HG02759 (cell line): ENCODE measurements at regions not wholly inside any gene's neighbourhood (a gene's known extent, or its start where the extent isn't known, plus 50 kb on each side); places are given as distances from the start of the nearest gene placed in this dataset.

Experiments used
- ATAC-seq: cut with Tn5 transposase; IDR thresholded peaks from one replicate; pipeline ENCODE4 v1.9.1; 2021; ENCODE audit warnings: mild to moderate bottlenecking, moderate library complexity; ENCODE audit not compliant: unreplicated experiment

DNA sequence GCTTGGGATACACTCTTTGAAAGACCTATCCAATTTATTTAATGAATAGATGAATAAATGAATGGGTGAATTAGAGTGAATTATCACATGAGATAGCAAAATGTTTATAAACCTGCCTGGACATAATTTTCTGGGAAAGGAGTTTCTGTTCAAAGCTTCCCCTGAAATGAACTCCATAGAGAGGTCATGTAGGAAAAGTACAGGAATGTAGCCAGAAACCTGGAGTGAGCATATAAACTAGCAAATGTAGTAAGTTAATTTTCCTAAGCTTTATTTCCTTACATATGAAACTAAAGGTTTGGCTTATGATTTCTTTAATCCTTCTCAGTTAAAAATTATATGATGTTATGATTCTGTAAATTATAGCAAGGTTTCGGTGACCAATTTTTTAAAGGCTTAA, 380.3 kb upstream of the RSPO3 start:
- no peak for ATAC-seq

DNA sequence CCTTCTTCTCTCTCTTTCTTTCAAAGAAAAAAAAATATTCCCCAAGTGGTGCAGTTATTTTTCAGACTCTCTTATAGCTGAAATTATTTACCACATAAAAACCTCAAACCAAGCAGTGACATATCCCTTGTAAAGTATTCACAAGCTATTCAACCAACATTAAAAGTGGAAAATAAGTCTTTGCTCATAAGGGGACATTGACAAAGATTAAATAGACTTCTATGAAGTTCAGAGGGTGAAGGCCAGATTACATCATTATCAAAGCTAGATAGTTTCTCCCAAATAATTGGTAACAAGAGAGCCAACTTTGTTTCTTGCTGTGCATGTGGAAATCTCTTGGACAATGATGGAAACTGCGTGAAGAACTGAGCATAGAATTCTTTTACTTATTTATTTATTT, 379.8 kb upstream of the RSPO3 start:
- no peak for ATAC-seq

DNA sequence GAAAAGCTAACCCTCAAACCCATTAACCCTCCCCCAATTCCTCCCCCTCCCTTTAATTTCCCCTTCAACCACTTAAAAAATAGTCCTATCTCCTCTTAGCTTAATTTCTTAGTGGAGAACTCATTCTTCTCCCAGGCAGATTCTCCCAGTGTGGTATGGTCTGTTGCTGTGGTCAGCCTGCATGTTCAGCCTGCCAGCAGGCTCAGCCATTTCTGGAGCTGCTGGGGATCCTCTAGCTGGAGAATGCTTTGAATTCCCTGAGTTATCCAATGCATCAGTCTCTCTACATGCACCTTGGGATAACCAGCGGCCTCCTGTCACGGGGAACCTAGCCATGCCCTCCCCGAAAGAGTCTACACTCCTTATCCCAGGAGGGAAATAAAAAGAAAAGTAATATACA, 375.4 kb upstream of the RSPO3 start:
- no peak for ATAC-seq

- ATAC-seq = no peak
Measured at GRCh38 chr6:126747728-126748540, 370.5 kb upstream of the RSPO3 start.

DNA sequence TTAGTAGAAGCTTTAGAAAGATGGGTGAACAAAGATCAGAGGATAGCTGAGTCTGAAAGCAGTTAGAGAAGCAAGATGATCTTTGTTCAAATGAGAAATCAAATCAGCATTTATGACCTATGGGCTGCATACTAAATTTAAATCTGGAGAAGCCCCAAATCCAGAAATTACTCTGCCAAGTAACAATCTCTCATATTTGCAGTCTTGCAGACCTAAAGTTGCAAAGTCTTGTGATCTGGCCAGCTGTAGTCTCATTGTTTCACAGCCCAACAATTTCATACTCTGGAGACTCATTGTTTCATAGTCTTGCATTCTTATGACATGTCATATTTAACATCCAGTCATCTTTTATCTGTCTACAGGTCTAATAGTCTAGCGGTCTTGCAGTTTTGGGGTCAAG, 364.9 kb upstream of the RSPO3 start:
- no peak for ATAC-seq

GRCh38 chr6:126761854-126762253, 356.6 kb upstream of the RSPO3 start:
- ATAC-seq = no peak

DNA sequence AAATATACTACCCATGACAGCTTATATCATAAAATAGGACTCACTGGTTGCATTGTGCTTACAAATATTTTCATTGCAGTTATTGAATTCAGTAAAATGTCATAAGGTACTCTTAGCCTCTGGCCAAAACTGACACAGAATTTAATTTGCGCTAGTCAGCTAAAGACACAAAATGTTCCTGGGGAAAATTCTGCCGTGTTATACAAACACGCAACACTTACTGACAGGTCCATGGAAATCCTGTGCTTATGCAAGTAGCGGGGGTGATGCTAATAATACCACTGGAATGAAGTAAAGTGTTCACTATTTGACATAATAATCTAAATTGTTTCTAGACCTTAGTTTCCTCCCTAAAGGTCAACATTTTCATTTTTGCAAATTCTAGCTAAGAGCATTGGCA, 354.4 kb upstream of the RSPO3 start:
- no peak for ATAC-seq

DNA sequence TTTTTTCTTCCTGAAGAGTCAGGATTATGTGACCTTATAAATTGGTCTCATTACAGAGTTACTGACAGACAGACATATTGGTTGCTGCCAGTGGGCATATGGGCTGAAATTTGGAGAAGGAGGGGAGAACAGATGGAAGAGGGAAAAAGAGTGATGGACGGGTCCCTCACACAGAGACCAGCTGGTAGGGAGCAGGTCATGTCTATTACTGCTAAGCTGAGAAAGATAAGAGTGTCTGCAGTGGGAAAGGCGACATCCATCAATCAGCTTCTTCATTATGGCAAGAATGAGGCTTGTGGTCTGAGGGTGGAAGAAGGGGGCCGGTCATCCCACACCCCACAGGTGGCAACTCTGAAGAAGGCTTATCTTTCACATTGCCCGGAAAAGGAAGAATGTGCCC, 353.8 kb upstream of the RSPO3 start:
- no peak for ATAC-seq

- ATAC-seq = no peak
Measured at GRCh38 chr6:126766820-126767219, 351.7 kb upstream of the RSPO3 start.

DNA sequence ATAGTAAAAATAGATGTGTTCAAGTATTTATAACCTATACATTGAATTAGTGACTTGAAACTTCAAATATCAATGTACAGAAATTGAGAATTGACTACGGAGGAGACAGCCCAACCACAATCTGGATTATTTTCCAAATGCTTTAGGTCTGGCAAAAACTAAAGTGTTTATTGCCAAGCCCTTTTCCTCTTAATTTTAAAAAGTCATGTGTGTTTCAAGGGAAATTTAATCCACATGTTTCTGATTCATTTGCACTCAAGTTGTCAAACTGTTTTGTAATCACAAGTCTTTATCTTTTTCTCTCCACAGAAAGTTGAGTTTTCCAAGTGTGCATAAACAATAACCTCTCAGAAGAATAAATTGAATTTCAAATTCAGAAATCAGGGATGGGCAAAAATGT, 350.8 kb upstream of the RSPO3 start:
- no peak for ATAC-seq

GRCh38 chr6:126770176-126770575, 348.3 kb upstream of the RSPO3 start:
- no peak for ATAC-seq

DNA sequence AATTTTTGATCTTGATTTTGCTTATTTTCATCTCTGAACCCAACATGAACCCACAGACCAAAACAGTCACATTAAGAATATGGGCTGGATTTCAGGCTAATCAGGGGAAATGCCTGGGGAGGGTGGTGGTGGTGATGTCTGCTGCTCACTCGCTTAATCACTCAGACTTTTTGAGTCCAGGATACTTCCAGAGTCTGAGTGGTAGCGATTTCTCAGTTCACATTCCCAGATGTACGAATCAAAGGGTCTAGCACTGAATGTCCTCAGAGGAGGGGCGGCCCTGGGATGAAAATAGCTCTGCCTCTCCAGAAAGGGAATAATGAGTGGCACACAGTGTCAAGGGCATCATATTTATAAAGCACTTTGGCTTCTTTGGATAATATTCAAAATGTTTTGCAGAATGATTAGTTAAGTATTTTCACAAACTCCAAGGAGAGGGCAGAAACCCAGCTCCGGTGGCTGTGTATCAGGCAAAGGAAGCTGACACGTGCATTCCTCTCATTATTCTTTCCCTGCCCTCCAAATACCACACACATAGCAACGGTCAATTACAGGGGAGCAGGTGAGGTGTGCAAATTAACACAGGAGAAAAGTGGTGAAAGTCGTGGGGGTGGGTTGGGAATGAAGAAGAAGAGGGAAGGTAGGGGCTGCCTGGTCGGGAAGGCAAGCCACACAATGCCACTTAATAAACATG, 345.2 kb upstream of the RSPO3 start:
- no peak for ATAC-seq

- ATAC-seq = no peak
Measured at GRCh38 chr6:126779331-126779730, 339.1 kb upstream of the RSPO3 start.

DNA sequence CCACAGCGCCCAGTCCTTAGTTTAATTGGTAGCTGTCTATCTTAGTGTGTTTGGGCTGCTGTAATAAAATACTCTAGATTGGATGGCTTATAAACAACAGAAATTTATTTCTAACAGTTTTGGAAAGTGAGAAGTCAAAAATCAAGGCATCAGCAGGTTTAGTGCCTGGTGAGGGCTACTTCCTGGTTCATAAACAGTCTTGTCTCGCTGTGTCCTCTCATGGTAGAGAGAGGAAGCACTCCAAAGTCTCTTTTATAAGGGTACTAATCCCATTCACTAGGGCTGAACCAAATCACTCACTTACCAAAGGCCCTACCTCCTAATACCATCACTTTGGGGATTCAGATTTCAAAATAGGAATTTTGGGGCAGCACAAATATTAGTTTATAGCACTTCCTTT, 336.9 kb upstream of the RSPO3 start:
- ATAC-seq = no peak

GRCh38 chr6:126784161-126784790, 334.2 kb upstream of the RSPO3 start:
- no peak for ATAC-seq

- no peak for ATAC-seq
Measured at GRCh38 chr6:126786262-126786661, 332.2 kb upstream of the RSPO3 start.

GRCh38 chr6:126787635-126788034, 330.8 kb upstream of the RSPO3 start:
- no peak for ATAC-seq

DNA sequence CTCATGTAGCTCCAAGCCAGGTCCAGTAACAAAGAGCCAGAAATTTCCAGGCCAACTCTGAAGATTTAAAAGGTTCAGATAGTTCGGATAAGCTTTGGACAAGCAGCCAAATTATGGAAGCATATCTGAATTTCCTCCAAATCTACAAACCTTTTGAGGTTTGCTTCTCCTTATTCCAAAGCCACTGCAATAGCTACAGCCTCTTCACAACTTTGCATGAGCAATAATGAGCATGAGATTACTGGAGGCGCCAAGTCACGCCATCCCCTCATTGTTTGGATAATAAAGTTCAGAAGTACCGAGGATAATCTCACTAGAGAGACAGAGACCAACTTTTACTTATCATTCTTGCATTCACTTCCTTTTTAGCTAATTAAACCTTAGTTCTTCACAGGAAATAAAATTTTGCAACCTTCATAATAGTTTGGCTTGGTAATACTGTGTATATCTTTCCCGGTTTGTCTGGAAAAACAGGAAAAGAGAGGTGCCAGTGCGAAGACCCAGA, 329.6 kb upstream of the RSPO3 start:
- no peak for ATAC-seq

DNA sequence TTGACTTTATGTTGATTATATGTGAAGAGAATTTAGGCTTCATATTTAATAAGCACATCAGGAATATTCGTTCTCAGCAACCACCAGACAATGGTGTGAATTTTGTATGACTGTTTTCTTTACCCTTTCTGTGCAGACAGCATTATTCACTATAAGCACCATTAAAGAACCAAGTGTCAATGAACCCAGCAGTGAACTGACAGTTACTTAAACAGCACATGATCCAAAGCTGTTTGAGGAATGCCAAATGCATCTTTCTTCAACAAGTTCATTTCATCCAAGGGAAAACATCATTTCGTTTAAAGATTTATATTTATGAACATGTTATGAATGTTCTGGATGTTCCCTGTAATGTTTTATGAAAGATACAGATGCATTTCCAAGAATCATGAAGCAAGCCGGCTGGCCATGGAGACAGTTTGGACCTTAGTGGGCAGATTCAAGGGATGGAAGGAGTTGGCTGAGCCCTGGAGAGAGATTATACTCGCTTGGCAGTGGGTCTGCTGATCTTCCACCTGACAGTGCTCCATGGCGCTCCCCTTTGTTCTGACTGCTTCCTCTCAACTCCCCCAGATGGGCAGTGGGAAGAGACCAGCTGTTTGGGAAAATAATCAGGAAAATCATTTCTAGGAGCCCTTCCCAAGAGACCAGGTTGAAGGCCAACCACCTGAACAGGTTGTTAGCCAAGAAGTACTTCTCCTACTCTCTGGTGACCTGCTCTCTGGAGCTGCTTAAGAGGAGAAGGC, 326.0 kb upstream of the RSPO3 start:
- ATAC-seq = no peak

GRCh38 chr6:126795161-126795560, 323.3 kb upstream of the RSPO3 start:
- no peak for ATAC-seq

GRCh38 chr6:126797981-126798380, 320.5 kb upstream of the RSPO3 start:
- ATAC-seq = no peak
